H9 (cell line): ENCODE measurements at regions not wholly inside any gene's neighbourhood (a gene's known extent, or its start where the extent isn't known, plus 50 kb on each side); places are given as distances from the start of the nearest gene placed in this dataset.

ENCODE experiments used
- DNase-seq: peaks from one replicate; pipeline ENCODE4 v3.0.0-alpha.2; 2017
- H2AFZ ChIP-seq: one replicate; pipeline ENCODE4 v1.6.1; 2013; ENCODE audit warnings: mild to moderate bottlenecking, low read length, control low read depth, moderate library complexity
- H2AK5ac ChIP-seq: 2 replicates; pipeline ENCODE4 v1.6.1; 2013; ENCODE audit warnings: low read length, control low read depth, mixed read lengths; ENCODE audit not compliant: insufficient read length
- H2BK120ac ChIP-seq: one replicate; pipeline ENCODE4 v1.6.1; 2013; ENCODE audit warnings: low read depth, mild to moderate bottlenecking, low read length, control low read depth, inconsistent platforms; ENCODE audit not compliant: poor library complexity, severe bottlenecking
- H2BK12ac ChIP-seq: 2 replicates; pipeline ENCODE4 v1.6.1; 2013; ENCODE audit warnings: low read length, control low read depth, mixed read lengths, low read depth; ENCODE audit not compliant: insufficient read length
- H2BK15ac ChIP-seq: 2 replicates; pipeline ENCODE4 v1.6.1; 2013; ENCODE audit warnings: low read depth, low read length, control low read depth
- H2BK20ac ChIP-seq: one replicate; pipeline ENCODE4 v1.6.1; 2013; ENCODE audit warnings: low read depth, mild to moderate bottlenecking, low read length, control low read depth, inconsistent platforms; ENCODE audit not compliant: poor library complexity, severe bottlenecking
- H2BK5ac ChIP-seq: 2 replicates; pipeline ENCODE4 v1.6.1; 2013; ENCODE audit warnings: low read length, control low read depth, mixed read lengths; ENCODE audit not compliant: insufficient read length
- H3K14ac ChIP-seq: 2 replicates; pipeline ENCODE4 v1.6.1; 2013; ENCODE audit warnings: low read length, control low read depth; ENCODE audit not compliant: insufficient read depth
- H3K18ac ChIP-seq: 2 replicates; pipeline ENCODE4 v1.6.1; 2013; ENCODE audit warnings: low read depth, mild to moderate bottlenecking, mixed read lengths, low read length, control low read depth; ENCODE audit not compliant: insufficient read length
- H3K23ac ChIP-seq: 2 replicates; pipeline ENCODE4 v1.6.1; 2013; ENCODE audit warnings: low read length, control low read depth, mixed read lengths, low read depth; ENCODE audit not compliant: insufficient read length
- H3K23me2 ChIP-seq: 2 replicates; pipeline ENCODE4 v1.6.1; 2013; ENCODE audit warnings: low read depth, mild to moderate bottlenecking, mixed read lengths, low read length, control low read depth; ENCODE audit not compliant: insufficient read length, poor library complexity, severe bottlenecking
- H3K27ac ChIP-seq: 2 replicates; pipeline ENCODE4 v1.5.1; 2013; ENCODE audit warnings: low read length, control low read depth, mixed read lengths, low read depth; ENCODE audit not compliant: insufficient read length
- H3K27me3 ChIP-seq: 2 replicates; pipeline ENCODE4 v1.6.1; 2013; ENCODE audit warnings: low read length, control low read depth, inconsistent platforms; ENCODE audit not compliant: insufficient read depth
- H3K4ac ChIP-seq: 2 replicates; pipeline ENCODE4 v1.6.1; 2013; ENCODE audit warnings: low read depth, mild to moderate bottlenecking, control low read depth, inconsistent platforms, low read length, moderate library complexity
- H3K4me1 ChIP-seq: 2 replicates; pipeline ENCODE4 v1.6.1; 2013; ENCODE audit warnings: low read length, control low read depth, inconsistent platforms; ENCODE audit not compliant: insufficient read depth
- H3K4me2 ChIP-seq: 2 replicates; pipeline ENCODE4 v1.6.1; 2013; ENCODE audit warnings: low read length, control low read depth, mixed read lengths; ENCODE audit not compliant: insufficient read length, insufficient read depth
- H3K56ac ChIP-seq: 2 replicates; pipeline ENCODE4 v1.6.1; 2013; ENCODE audit warnings: low read depth, mild to moderate bottlenecking, mixed read lengths, low read length, control low read depth; ENCODE audit not compliant: insufficient read length
- H3K79me1 ChIP-seq: 2 replicates; pipeline ENCODE4 v1.6.1; 2013; ENCODE audit warnings: low read depth, mild to moderate bottlenecking, moderate library complexity, low read length, control low read depth, inconsistent platforms; ENCODE audit not compliant: insufficient read depth, poor library complexity, severe bottlenecking
- H3K79me2 ChIP-seq: 2 replicates; pipeline ENCODE4 v1.6.1; 2013; ENCODE audit warnings: low read length, control low read depth, inconsistent platforms; ENCODE audit not compliant: insufficient read depth
- H3K9ac ChIP-seq: 2 replicates; pipeline ENCODE4 v1.6.1; 2013; ENCODE audit warnings: low read length, control low read depth, mixed read lengths; ENCODE audit not compliant: insufficient read length; ENCODE audit errors: extremely low read depth
- H3K9me3 ChIP-seq: one replicate; pipeline ENCODE4 v1.6.1; 2013; ENCODE audit warnings: low read depth, low read length, inconsistent platforms; ENCODE audit not compliant: control insufficient read depth
- H3T11ph ChIP-seq: one replicate; pipeline ENCODE4 v1.6.1; 2013; ENCODE audit warnings: mild to moderate bottlenecking, low read length, control low read depth, inconsistent platforms
- H4K20me1 ChIP-seq: one replicate; pipeline ENCODE4 v1.6.1; 2013; ENCODE audit not compliant: control insufficient read depth, insufficient read length, insufficient read depth
- H4K5ac ChIP-seq: 2 replicates; pipeline ENCODE4 v1.6.1; 2013; ENCODE audit warnings: low read depth, mild to moderate bottlenecking, mixed read lengths, low read length, control low read depth; ENCODE audit not compliant: insufficient read length
- H4K8ac ChIP-seq: replicated peaks from 2 replicates; pipeline ENCODE4 v1.6.1; 2013; ENCODE audit warnings: low read length, control low read depth, mixed read lengths, low read depth; ENCODE audit not compliant: insufficient read length
- H4K91ac ChIP-seq: 2 replicates; pipeline ENCODE4 v1.6.1; 2013; ENCODE audit warnings: low read depth, mild to moderate bottlenecking, moderate library complexity, mixed read lengths, low read length, control low read depth; ENCODE audit not compliant: insufficient read length
- H3K27ac Mint-ChIP-seq, 3 experiments: 2 replicates in 2 of 3; 3 replicates in 1 of 3; pipeline ENCODE4 v1.8.0; 2020 to 2021; ENCODE audit warnings: mixed read lengths in 3 of 3, mild to moderate bottlenecking in 1 of 3, moderate library complexity in 1 of 3
- H3K27me3 Mint-ChIP-seq: 2 replicates; pipeline ENCODE4 v1.8.0; 2021; ENCODE audit warnings: low read depth, mild to moderate bottlenecking, moderate library complexity, mixed read lengths
- H3K36me3 Mint-ChIP-seq, 3 experiments: 2 replicates in 2 of 3; 3 replicates in 1 of 3; pipeline ENCODE4 v1.8.0; 2020 to 2021; ENCODE audit warnings: low read depth in 3 of 3, mixed read lengths in 3 of 3; ENCODE audit not compliant: insufficient read depth in 1 of 3
- H3K4me1 Mint-ChIP-seq, 2 experiments: 2 replicates each; pipeline ENCODE4 v1.8.0; 2020; ENCODE audit warnings: mixed read lengths in 2 of 2
- H3K4me3 Mint-ChIP-seq, 2 experiments: 2 replicates in 1 of 2; 3 replicates in 1 of 2; pipeline ENCODE4 v1.8.0; 2020 to 2021; ENCODE audit warnings: mild to moderate bottlenecking in 2 of 2, mixed read lengths in 2 of 2, moderate library complexity in 1 of 2
- H3K9me3 Mint-ChIP-seq, 2 experiments: 2 replicates in 1 of 2; 3 replicates in 1 of 2; pipeline ENCODE4 v1.8.0; 2020; ENCODE audit warnings: mild to moderate bottlenecking in 2 of 2, mixed read lengths in 2 of 2, moderate library complexity in 1 of 2
- WGBS: extraction: QIAGEN DNeasy Blood & Tissue Kit; methylation state at CpG from one replicate; pipeline ENCODE4 v1.1.7; 2013; ENCODE audit warnings: missing lambda C conversion rate, low lambda C conversion rate, mixed read lengths; ENCODE audit not compliant: insufficient read length; ENCODE audit errors: extremely low coverage; 5-methylcytosine and 5-hydroxymethylcytosine counted together
- TF ChIP-seq, protein P1 (sequence below): fragments of 200-600 bp; sonication (generic); conservative IDR thresholded peaks from 3 replicates; pipeline ENCODE4 v1.8.0; 2021; ENCODE audit warnings: antibody characterized with exemption, mild to moderate bottlenecking

GRCh38 chr4:107133965-107134653, 98.0 kb upstream of the DKK2 start:
- no peak overlapping the region for H3K23ac ChIP-seq
- H3K4me2 ChIP-seq, result no peak overlapping the region
- H4K91ac ChIP-seq, result no peak overlapping the region
- H3K4me3 Mint-ChIP-seq, result no peak overlapping the region
- H3K27ac Mint-ChIP-seq, result no peak overlapping the region
- no peak overlapping the region for H4K5ac ChIP-seq
- H3K27me3 Mint-ChIP-seq, result no peaks in the 10 kb centered on the region
- no peak overlapping the region for H3K18ac ChIP-seq
- H3K27ac ChIP-seq, result no peak overlapping the region
- no peak overlapping the region for H3K4ac ChIP-seq
- peaks cover 4 to 7% of the 10 kb centered on the region in 2 experiments for H3K4me1 Mint-ChIP-seq
- no peaks in the 10 kb centered on the region for H3K4me1 ChIP-seq
- no CpG with 5 or more reads among the region's 4 CpGs for WGBS
- H4K8ac ChIP-seq, result no peak overlapping the region
- DNase-seq, result no peak
- H3K79me2 ChIP-seq, result no peaks in the 10 kb centered on the region
- H2BK20ac ChIP-seq, result no peak overlapping the region
- no peaks in the 10 kb centered on the region for H3K36me3 Mint-ChIP-seq
- no peak overlapping the region for H3K14ac ChIP-seq
- H3K27me3 ChIP-seq, result no peaks in the 10 kb centered on the region
- H2BK15ac ChIP-seq, result no peak overlapping the region
- TF ChIP-seq, protein P1, sequence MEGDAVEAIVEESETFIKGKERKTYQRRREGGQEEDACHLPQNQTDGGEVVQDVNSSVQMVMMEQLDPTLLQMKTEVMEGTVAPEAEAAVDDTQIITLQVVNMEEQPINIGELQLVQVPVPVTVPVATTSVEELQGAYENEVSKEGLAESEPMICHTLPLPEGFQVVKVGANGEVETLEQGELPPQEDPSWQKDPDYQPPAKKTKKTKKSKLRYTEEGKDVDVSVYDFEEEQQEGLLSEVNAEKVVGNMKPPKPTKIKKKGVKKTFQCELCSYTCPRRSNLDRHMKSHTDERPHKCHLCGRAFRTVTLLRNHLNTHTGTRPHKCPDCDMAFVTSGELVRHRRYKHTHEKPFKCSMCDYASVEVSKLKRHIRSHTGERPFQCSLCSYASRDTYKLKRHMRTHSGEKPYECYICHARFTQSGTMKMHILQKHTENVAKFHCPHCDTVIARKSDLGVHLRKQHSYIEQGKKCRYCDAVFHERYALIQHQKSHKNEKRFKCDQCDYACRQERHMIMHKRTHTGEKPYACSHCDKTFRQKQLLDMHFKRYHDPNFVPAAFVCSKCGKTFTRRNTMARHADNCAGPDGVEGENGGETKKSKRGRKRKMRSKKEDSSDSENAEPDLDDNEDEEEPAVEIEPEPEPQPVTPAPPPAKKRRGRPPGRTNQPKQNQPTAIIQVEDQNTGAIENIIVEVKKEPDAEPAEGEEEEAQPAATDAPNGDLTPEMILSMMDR, result no peak
- no peaks in the 10 kb centered on the region for H3K23me2 ChIP-seq
- no peak overlapping the region for H2BK12ac ChIP-seq
- H2BK120ac ChIP-seq, result no peak overlapping the region
- H3K56ac ChIP-seq, result no peak overlapping the region
- H3T11ph ChIP-seq, result no peak overlapping the region
- no peaks in the 10 kb centered on the region for H4K20me1 ChIP-seq
- no peaks in the 10 kb centered on the region for H3K9me3 Mint-ChIP-seq
- H3K9ac ChIP-seq, result no peak overlapping the region
- no peak overlapping the region for H2AFZ ChIP-seq
- no peak overlapping the region for H2BK5ac ChIP-seq
- H3K79me1 ChIP-seq, result no peaks in the 10 kb centered on the region
- no peaks in the 10 kb centered on the region for H3K9me3 ChIP-seq
- no peak overlapping the region for H2AK5ac ChIP-seq
